CD4-positive, alpha-beta T cell treated with Interleukin-15 for 4 hours (primary cell): ENCODE measurements at regions not wholly inside any gene's neighbourhood (a gene's known extent, or its start where the extent isn't known, plus 50 kb on each side); places are given as distances from the start of the nearest gene placed in this dataset.

ENCODE experiments used
- DNase-seq: peaks from one replicate; pipeline ENCODE4 v3.0.0-alpha.2; 2020; ENCODE audit warnings: low spot score

- no peak for DNase-seq
These were observed 1083.2 kb downstream of the FLRT2 start for GRCh38 chr14:86613126-86613525.

GRCh38 chr14:86604561-86604960, 1074.6 kb downstream of the FLRT2 start:
- no peak for DNase-seq

- DNase-seq = no peak
These were observed 1072.3 kb downstream of the FLRT2 start for GRCh38 chr14:86602263-86602662.

- no peak for DNase-seq
These were observed 1071.9 kb downstream of the FLRT2 start for GRCh38 chr14:86601813-86602212.

GRCh38 chr14:86597279-86597678, 1067.3 kb downstream of the FLRT2 start:
- DNase-seq = no peak

- no peak for DNase-seq
These were observed 1066.1 kb downstream of the FLRT2 start for GRCh38 chr14:86596024-86596423.

GRCh38 chr14:86575141-86575540, 1045.2 kb downstream of the FLRT2 start:
- DNase-seq = no peak

GRCh38 chr14:86574778-86575129, 1044.8 kb downstream of the FLRT2 start:
- no peak for DNase-seq

GRCh38 chr14:86574051-86574777, 1044.3 kb downstream of the FLRT2 start:
- no peak for DNase-seq

GRCh38 chr14:86570371-86570770, 1040.4 kb downstream of the FLRT2 start:
- DNase-seq = no peak

GRCh38 chr14:86543521-86543920, 1013.6 kb downstream of the FLRT2 start:
- DNase-seq = no peak

DNA sequence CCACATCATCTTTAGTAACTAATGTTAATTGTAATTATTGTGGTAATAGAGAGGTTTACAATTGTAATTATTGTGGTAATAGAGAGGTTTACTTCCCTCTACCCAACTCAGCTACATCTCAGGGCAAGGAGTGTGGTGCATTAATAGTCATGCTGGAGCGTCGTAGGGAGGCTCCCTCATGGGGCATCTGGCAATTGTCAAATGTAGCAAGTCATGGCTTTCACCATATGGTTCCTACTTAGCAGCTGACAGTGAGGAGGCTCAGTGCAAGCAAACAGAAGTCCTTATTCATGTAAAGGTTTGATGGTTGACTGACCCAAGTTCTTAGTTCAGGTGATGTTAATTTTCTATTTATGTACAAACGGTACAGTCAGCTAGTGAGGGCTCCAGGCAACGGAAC, 1012.0 kb downstream of the FLRT2 start:
- DNase-seq = no peak

DNA sequence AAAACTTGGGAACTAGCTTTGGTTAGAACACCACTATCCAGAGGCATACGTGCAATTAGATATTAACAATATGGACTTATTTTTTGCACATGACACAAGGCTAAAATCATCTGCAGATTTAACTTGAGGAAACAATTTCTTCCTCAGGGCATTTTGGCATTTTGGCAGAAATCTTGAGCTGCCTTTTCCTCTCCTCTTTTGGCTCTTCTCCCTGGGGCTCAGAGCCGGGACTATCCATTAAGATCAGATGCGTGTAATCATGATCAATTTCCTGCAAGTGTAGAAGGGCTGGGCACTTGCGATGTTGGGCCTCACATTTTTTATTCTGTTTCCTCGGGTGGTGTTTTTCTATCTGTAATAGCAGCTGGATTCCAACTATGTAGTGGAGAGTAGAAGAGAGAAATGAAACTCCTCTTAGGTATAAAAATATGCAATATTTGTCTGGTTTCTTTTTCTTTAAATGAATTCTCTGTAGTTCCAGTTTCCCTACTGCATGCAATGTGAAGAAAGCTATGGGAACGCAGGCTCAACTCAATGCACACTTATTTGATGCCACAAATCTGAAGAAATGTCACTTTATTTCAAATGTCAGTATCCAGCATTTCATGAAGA, 1010.8 kb downstream of the FLRT2 start:
- no peak for DNase-seq

DNA sequence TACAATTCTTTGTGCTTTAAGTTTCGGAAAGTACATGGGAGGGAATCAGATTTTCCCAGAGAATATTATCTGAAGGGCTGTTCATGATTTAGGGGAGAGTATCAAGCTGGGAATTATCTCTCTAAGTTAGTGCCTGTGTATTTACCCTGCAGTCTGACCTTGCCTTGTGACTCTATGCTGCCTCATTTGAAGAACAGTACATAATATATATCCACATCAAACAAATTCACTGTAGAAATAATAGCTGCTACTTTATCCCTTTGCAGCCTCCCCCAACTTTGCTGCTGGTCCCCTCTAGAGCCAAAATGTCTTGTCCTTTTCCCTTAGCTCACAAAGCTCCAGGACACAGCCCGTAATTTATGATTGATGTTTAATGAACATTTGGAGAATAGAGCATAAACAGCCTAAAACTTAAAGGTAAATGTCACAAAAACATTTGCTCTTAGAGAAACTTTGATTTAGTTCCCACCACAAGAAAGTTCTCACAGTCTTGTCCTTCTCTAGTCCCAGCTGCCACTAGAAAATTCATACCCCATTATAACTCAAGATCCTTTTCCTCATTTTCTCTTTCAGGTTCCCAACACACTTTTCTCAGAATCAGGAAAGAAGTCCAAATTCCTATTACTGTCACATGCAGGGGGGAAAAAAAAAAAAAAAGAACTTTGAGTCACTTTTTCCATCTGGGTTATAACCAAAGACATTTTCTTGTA, 1009.6 kb downstream of the FLRT2 start:
- DNase-seq = no peak

DNA sequence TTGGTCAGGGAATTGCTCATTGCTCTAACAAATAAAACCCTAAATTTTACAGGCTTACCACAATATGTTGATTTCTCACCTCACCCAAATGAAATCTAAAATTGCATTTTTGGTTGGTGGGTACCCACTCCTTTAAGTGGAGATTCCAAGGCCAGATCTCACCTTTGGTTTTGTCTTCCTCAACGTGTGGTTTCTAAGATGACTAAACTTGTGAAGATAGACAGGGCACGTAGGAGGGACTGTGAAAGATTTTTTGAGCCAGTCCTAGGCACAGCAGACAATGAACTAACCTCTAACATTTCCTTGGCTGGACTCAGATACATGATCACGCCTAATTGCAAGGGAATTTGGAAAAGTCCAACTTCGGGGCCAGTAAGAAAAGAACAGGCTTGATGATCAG, 1003.9 kb downstream of the FLRT2 start:
- no peak for DNase-seq

DNA sequence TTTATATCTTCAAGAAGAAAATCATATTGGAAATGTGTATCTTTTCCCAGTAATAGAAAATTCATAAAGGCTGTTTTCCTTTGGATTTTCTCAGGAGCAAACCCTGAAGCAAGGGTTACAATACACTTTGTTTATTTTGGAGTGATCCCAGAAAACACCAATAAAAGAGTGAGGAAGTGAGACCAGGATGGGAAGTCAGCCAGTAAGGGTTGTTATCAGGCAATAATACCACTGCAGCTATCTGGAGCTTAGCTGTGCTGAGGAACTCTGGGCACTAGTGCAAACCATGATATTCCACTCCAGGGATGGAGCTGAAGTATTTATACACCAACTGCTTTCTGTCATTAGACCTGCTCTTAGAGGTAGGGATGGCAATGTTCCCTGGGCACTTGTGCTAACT, 1002.3 kb downstream of the FLRT2 start:
- no peak for DNase-seq

- no peak for DNase-seq
These were observed 1000.5 kb downstream of the FLRT2 start for GRCh38 chr14:86530457-86530856.

GRCh38 chr14:86527312-86527711, 997.4 kb downstream of the FLRT2 start:
- DNase-seq = no peak

- no peak for DNase-seq
These were observed 995.7 kb downstream of the FLRT2 start for GRCh38 chr14:86525673-86526072.

DNA sequence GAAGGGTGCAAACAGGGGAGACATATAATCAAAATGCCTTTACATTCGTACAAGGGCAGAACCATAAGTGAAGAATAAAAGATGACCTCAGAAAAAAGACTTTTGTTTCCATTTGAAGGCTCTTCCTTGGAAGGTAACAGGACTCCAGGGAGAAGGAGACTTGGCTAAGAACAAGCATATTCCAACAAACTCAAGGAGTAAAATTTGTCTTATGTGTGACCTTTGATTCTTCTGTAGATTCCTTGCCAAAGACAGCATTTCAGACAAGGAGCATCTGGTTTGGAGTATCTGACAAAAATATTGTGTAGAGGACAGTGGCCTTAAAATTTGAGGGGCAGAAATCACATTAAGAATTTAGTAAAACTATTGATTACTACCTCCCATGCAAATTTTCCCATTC, 991.9 kb downstream of the FLRT2 start:
- no peak for DNase-seq

DNA sequence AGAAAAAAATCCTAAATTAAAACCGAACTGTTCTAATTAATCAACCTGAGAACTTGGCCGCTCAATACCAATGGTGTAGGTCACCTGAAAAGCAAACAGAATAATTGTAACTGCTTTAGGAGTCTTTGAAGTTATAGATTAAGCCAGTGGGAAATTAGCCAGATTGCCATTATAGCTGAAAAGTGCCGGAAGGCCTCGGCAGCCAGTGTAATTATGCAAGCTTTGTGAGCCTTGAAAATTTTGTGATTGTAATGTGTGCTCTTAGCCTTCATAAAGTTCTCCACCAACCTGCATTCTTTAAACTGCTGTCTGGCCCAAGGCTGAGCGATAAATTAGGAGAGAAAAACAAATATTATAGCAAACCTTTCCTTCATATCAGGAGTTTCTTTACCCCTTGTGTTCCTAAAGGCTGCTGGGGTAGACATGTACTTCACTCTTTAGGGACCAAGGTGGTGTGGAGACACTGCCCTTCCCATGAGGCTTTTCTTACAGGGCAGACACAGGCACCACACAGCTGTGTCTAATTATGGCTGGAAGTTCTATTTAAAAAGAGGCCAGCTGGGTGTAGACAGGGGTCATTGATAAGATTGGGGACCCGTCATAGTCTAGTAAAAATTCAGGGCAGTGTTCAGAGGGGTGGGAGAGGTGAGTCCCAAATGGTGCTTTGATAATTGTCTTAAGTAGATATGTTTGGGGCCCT, 991.2 kb downstream of the FLRT2 start:
- DNase-seq = no peak

DNA sequence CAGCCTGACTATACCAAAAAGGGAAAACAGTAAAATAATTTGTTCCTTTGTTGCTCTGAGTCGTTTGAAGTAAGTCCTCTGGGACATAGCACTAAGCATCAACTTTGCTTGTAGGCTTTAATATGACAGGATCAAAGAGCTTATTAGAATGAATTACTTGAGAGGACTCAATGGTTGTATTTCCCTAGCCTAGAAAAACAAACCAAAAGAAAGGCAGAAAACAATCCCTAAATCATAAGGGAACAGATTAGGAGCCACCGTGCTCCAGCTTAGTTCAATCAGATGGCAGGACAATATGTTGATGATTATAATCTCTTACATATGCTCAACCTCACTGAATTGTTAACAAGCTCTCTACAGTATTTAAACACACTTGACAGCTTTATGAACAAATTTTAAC, 988.4 kb downstream of the FLRT2 start:
- no peak for DNase-seq

DNA sequence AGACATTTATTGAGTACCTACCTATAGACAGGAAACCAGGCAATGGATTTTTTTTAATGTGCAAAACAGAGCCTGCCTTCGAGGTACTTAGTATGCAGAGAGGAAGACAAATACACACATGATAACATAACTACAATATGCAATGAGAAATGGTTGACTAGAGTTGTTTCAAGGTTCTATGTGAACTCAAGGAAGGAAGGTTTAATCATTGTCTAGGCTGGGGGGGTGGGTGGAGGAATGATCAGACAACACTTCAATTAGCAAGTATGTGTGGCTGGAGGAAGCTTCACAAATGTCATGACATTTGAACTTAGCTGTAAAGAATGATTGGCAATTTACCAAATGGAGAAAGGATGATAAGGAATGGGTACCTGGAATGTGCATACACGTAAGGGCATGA, 985.3 kb downstream of the FLRT2 start:
- DNase-seq = no peak
